Neural crest cell (in vitro differentiated cells): ENCODE measurements at regions not wholly inside any gene's neighbourhood (a gene's known extent, or its start where the extent isn't known, plus 50 kb on each side); places are given as distances from the start of the nearest gene placed in this dataset.

Experiments
- DNase-seq: peaks from one replicate; pipeline ENCODE4 v3.0.0; 2021; ENCODE audit warnings: low read depth, mixed read lengths, low spot score
- H3K27ac Mint-ChIP-seq: one replicate; pipeline ENCODE4 v1.8.0; 2021; ENCODE audit warnings: mild to moderate bottlenecking, mixed read lengths; ENCODE audit not compliant: unreplicated experiment
- H3K27me3 Mint-ChIP-seq: 2 replicates; pipeline ENCODE4 v1.8.0; 2021; ENCODE audit warnings: low read depth, mild to moderate bottlenecking, mixed read lengths
- H3K36me3 Mint-ChIP-seq: 2 replicates; pipeline ENCODE4 v1.8.0; 2021; ENCODE audit warnings: low read depth, mild to moderate bottlenecking, mixed read lengths
- H3K4me1 Mint-ChIP-seq: 2 replicates; pipeline ENCODE4 v1.8.0; 2021; ENCODE audit warnings: mixed read lengths
- H3K4me3 Mint-ChIP-seq: one replicate; pipeline ENCODE4 v1.8.0; 2021; ENCODE audit warnings: mild to moderate bottlenecking, mixed read lengths
- H3K9me3 Mint-ChIP-seq: 2 replicates; pipeline ENCODE4 v1.8.0; 2021; ENCODE audit warnings: mixed read lengths
- CTCF ChIP-seq: fragments of 200-600 bp; sonication (generic); conservative IDR thresholded peaks from 2 replicates; pipeline ENCODE4 v1.5.0; 2021; ENCODE audit warnings: antibody characterized with exemption, mild to moderate bottlenecking

- no peak for DNase-seq
- peaks cover 4% of the 10 kb centered on the region for H3K4me1 Mint-ChIP-seq
- no peak for TF ChIP-seq CTCF
- peaks cover 4% of the 10 kb centered on the region for H3K36me3 Mint-ChIP-seq
- H3K27ac Mint-ChIP-seq: no peak overlapping the region
- H3K27me3 Mint-ChIP-seq: no peaks in the 10 kb centered on the region
- H3K9me3 Mint-ChIP-seq: peaks cover 10% of the 10 kb centered on the region
- H3K4me3 Mint-ChIP-seq: no peak overlapping the region
Observed at GRCh38 chr2:8049851-8050571, 631.8 kb upstream of the ID2 start.

- no peak for TF ChIP-seq CTCF
- no peak for DNase-seq
- no peak overlapping the region for H3K27ac Mint-ChIP-seq
- H3K4me1 Mint-ChIP-seq: no peaks in the 10 kb centered on the region
- peaks cover 2% of the 10 kb centered on the region for H3K36me3 Mint-ChIP-seq
- no peak overlapping the region for H3K4me3 Mint-ChIP-seq
- H3K9me3 Mint-ChIP-seq: peaks cover 13% of the 10 kb centered on the region
- H3K27me3 Mint-ChIP-seq: no peaks in the 10 kb centered on the region
Observed at GRCh38 chr2:8053216-8053615, 628.6 kb upstream of the ID2 start.

DNA sequence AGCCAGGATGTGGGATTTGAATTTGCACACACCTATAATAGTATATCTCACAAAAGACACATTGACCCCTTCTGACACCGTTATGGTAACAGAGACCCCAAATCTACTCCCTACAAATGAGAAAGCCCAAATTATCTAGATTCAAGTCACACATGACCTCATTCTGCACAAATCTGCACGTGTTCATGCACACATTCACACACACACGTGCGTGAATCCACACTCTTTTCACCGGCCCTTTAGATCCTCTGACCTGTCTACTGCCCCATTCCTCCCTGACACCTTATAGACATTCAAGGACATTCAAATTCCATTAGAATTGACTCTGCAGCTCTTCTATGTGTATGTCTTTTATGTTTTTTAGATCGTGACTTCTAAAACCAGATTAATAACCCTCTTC lies 627.8 kb upstream of the ID2 start:
- H3K9me3 Mint-ChIP-seq: peaks cover 13% of the 10 kb centered on the region
- no peak overlapping the region for H3K4me3 Mint-ChIP-seq
- TF ChIP-seq CTCF: no peak
- H3K36me3 Mint-ChIP-seq: peaks cover 2% of the 10 kb centered on the region
- H3K4me1 Mint-ChIP-seq: no peaks in the 10 kb centered on the region
- H3K27me3 Mint-ChIP-seq: no peaks in the 10 kb centered on the region
- H3K27ac Mint-ChIP-seq: no peak overlapping the region
- no peak for DNase-seq

DNA sequence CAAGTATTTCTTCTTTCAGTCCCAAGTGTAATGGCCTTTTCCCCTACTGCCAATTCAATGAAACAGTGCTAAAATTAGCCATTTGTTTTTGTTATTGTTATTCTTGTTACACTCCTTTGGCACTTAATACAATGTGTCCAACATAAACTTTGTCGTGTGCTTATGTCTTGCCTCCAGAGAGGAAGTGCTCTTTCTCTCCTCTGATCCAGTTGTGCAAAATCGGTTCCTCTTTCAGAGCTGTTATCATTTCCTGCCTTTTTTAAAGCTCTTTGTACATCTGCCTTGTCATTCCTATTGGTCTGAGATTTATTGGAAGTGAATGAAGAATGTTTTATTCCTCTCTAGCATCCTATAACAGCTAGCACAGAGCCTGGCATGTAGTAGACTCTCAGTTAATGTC lies 623.2 kb upstream of the ID2 start:
- peaks cover 10% of the 10 kb centered on the region for H3K9me3 Mint-ChIP-seq
- DNase-seq: no peak
- peaks cover 2% of the 10 kb centered on the region for H3K36me3 Mint-ChIP-seq
- H3K27me3 Mint-ChIP-seq: no peaks in the 10 kb centered on the region
- H3K4me3 Mint-ChIP-seq: no peak overlapping the region
- H3K4me1 Mint-ChIP-seq: no peaks in the 10 kb centered on the region
- no peak overlapping the region for H3K27ac Mint-ChIP-seq
- TF ChIP-seq CTCF: no peak

GRCh38 chr2:8059255-8059654 lies 622.6 kb upstream of the ID2 start:
- no peak for DNase-seq
- Mint-ChIP-seq H3K27ac (no peak overlapping the region), H3K9me3 (peaks cover 10% of the 10 kb centered on the region), H3K27me3 (no peaks in the 10 kb centered on the region), H3K4me3 (no peak overlapping the region), H3K4me1 (no peaks in the 10 kb centered on the region), H3K36me3 (peaks cover 2% of the 10 kb centered on the region)
- TF ChIP-seq CTCF: no peak
